Endothelial cell of umbilical vein (primary cell): ENCODE measurements at regions not wholly inside any gene's neighbourhood (a gene's known extent, or its start where the extent isn't known, plus 50 kb on each side); places are given as distances from the start of the nearest gene placed in this dataset.

Experiments
- BruUV-seq: library from RNA; stranded (reverse); fragments of 400-500 nt; replicated peaks from 2 replicates; lab custom pipeline; 2021; lab: Mats Ljungman, UMichigan
- CTCF ChIA-PET: fragments of 300-600, 350-600 bp; sonication (Branson Sonifier 250); formaldehyde crosslinking; loops from one replicate; lab custom pipeline; 2021; ENCODE audit warnings: antibody characterized with exemption, inconsistent platforms; lab: Charles Lee
- POLR2A ChIA-PET: fragments of 300-600, 350-600 bp; sonication (Branson Sonifier 250); formaldehyde crosslinking; loops from one replicate; lab custom pipeline; 2021; ENCODE audit warnings: antibody characterized with exemption, inconsistent platforms; lab: Charles Lee
- DNase-seq: peaks from one replicate; pipeline ENCODE4 v3.0.0-alpha.2; 2011; ENCODE audit warnings: low read depth, low spot score
- FAIRE-seq: peaks from 2 replicates; lab custom pipeline; 2011; peaks lifted over from hg19 to GRCh38; lab: Jason Lieb, UNC
- H2AFZ ChIP-seq: 2 replicates; pipeline ENCODE4 v1.6.0; 2012; ENCODE audit warnings: low read depth, low read length, control low read depth, inconsistent platforms
- H3K27ac ChIP-seq: 2 replicates; pipeline ENCODE4 v1.5.1; 2011; ENCODE audit warnings: low read depth, mild to moderate bottlenecking, control low read depth, low read length, moderate library complexity; ENCODE audit not compliant: insufficient read depth
- H3K27me3 ChIP-seq, 2 experiments: 2 replicates each; pipeline versions ENCODE4 v1.6.0 to v1.6.1; 2011; ENCODE audit warnings: low read length in 2 of 2, mixed read lengths in 1 of 2; ENCODE audit not compliant: control insufficient read depth in 2 of 2, insufficient read depth in 2 of 2
- H3K36me3 ChIP-seq, 2 experiments: 2 replicates in 1 of 2; 3 replicates in 1 of 2; pipeline ENCODE4 v1.5.1; 2011; ENCODE audit warnings: low read length in 2 of 2, mild to moderate bottlenecking in 1 of 2, moderate library complexity in 1 of 2; ENCODE audit not compliant: control insufficient read depth in 2 of 2, insufficient read depth in 2 of 2; ENCODE audit errors: extremely low read depth in 1 of 2
- H3K4me1 ChIP-seq: 3 replicates; pipeline ENCODE4 v1.5.1; 2011; ENCODE audit warnings: mild to moderate bottlenecking, low read length; ENCODE audit not compliant: control insufficient read depth, insufficient read depth; ENCODE audit errors: extremely low read depth
- H3K4me2 ChIP-seq: 2 replicates; pipeline ENCODE4 v1.6.1; 2011; ENCODE audit warnings: low read length, control low read depth, mixed read lengths; ENCODE audit not compliant: insufficient read depth
- H3K4me3 ChIP-seq, 3 experiments: fragments of 200-600 bp in 1 of 3; sonication (generic), shearing (Covaris generic) in 1 of 3; replicated peaks in 1 of 3; 2 replicates each; pipeline ENCODE4 v1.5.1; 2011 to 2016; ENCODE audit warnings: control low read depth in 3 of 3, low read length in 3 of 3, mild to moderate bottlenecking in 2 of 3, inconsistent platforms in 1 of 3, low read depth in 1 of 3, moderate library complexity in 1 of 3; ENCODE audit not compliant: insufficient read depth in 1 of 3
- H3K79me2 ChIP-seq: 2 replicates; pipeline ENCODE4 v1.6.0; 2012; ENCODE audit warnings: low read length, inconsistent platforms; ENCODE audit not compliant: control insufficient read depth, insufficient read depth
- H3K9ac ChIP-seq: replicated peaks from 2 replicates; pipeline ENCODE3; 2011; ENCODE audit warnings: low read length, control low read depth; ENCODE audit not compliant: insufficient read depth; ENCODE audit errors: extremely low read depth
- H3K9me1 ChIP-seq: replicated peaks from 3 replicates; pipeline ENCODE4 v1.6.0; 2011; ENCODE audit warnings: mild to moderate bottlenecking, low read length; ENCODE audit not compliant: control insufficient read depth, insufficient read depth; ENCODE audit errors: extremely low read depth
- H3K9me3 ChIP-seq: replicated peaks from 2 replicates; pipeline ENCODE4 v1.5.1; 2012; ENCODE audit warnings: low read length, inconsistent platforms; ENCODE audit not compliant: control insufficient read depth, insufficient read depth
- H4K20me1 ChIP-seq: replicated peaks from 2 replicates; pipeline ENCODE3; 2011; ENCODE audit warnings: mild to moderate bottlenecking, low read length; ENCODE audit not compliant: control insufficient read depth, insufficient read depth; ENCODE audit errors: extremely low read depth
- EZH2 ChIP-seq: IDR thresholded peaks from 2 replicates; pipeline ENCODE4 v1.6.1; 2012; ENCODE audit warnings: borderline replicate concordance, low read depth, mild to moderate bottlenecking, moderate library complexity, low read length, inconsistent platforms; ENCODE audit not compliant: severe bottlenecking
- FOS ChIP-seq: IDR thresholded peaks from 2 replicates; pipeline ENCODE4 v1.6.1; 2011; ENCODE audit warnings: mild to moderate bottlenecking, low read length, moderate library complexity, borderline replicate concordance; ENCODE audit not compliant: insufficient read depth
- GATA2 ChIP-seq: IDR thresholded peaks from 2 replicates; pipeline ENCODE4 v1.7.0; 2011; ENCODE audit warnings: low read depth, mild to moderate bottlenecking, moderate library complexity, mixed read lengths, low read length; ENCODE audit not compliant: insufficient read length, insufficient read depth
- JUN ChIP-seq: IDR thresholded peaks from 2 replicates; pipeline ENCODE4 v1.6.1; 2011; ENCODE audit warnings: borderline replicate concordance, low read depth; ENCODE audit not compliant: insufficient read length, insufficient read depth
- MYC ChIP-seq: IDR thresholded peaks from one replicate; pipeline ENCODE4 v1.6.1; 2011; ENCODE audit warnings: mild to moderate bottlenecking, low read depth, low read length
- POLR2A ChIP-seq: IDR thresholded peaks from 2 replicates; pipeline ENCODE4 v1.6.1; 2012; ENCODE audit warnings: low read depth, mild to moderate bottlenecking, control low read depth, low read length
- POLR2AphosphoS5 ChIP-seq: IDR thresholded peaks from 2 replicates; pipeline ENCODE4 v1.6.1; 2012; ENCODE audit warnings: low read depth, mild to moderate bottlenecking, control low read depth, low read length, moderate library complexity; ENCODE audit not compliant: insufficient read depth
- dilution Hi-C: fragments of 300-500 bp; cut with MboI; formaldehyde crosslinking; loops from one replicate; pipeline ENCODE4 v1.15.0; 2019; ENCODE audit warnings: low sequenced_read_pairs; ENCODE audit not compliant: extremely low pct_ligation_motif_present
- intact Hi-C: fragments of 100-400 bp; cut with micrococcal nuclease; formaldehyde crosslinking; loops from one replicate; pipeline ENCODE4 v1.10.0; 2022
- TF ChIP-seq, protein P1 (sequence below), 2 donors: IDR thresholded peaks; 1 replicate in 1 of 2; 2 replicates in 1 of 2; pipeline ENCODE4 v1.5.1; 2011; ENCODE audit warnings: low read length in 2 of 2, mild to moderate bottlenecking in 2 of 2, moderate library complexity in 2 of 2, control low read depth in 1 of 2, inconsistent platforms in 1 of 2, low read depth in 1 of 2; ENCODE audit not compliant: insufficient read depth in 1 of 2; ENCODE audit errors: extremely low read depth in 1 of 2
- TF ChIP-seq, protein P2 (sequence below): IDR thresholded peaks from 2 replicates; pipeline ENCODE4 v1.6.1; 2011; ENCODE audit not compliant: insufficient read depth, insufficient read length

DNA sequence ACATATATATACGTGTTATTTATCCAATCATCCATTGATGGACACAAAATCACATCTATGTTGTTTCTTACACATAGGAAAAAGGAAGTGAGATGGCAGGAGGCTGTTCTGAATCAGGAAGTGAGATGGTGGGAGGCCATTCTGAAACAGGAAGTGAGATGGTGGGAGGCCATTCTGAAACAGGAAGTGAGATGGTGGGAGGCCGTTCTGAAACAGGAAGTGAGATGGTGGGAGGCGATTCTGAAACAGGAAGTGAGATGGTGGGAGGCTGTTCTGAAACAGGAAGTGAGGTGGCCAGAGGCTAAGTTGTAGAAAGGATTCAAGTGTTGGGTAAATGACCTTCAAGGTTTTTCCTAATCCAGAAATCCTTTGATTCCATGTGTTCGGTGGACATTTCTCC is 921.5 kb downstream of the TYW1 start:
- H3K4me1 ChIP-seq = no peaks in the 10 kb centered on the region
- H3K4me3 ChIP-seq = no peak overlapping the region
- H3K9ac ChIP-seq = no peak overlapping the region
- H3K36me3 ChIP-seq = no peaks in the 10 kb centered on the region
- H3K27me3 ChIP-seq = no peaks in the 10 kb centered on the region
- intact Hi-C loops = no loop called here
- H3K9me3 ChIP-seq = no peaks in the 10 kb centered on the region
- DNase-seq (no peak), FAIRE-seq (no peak)
- H3K79me2 ChIP-seq = no peaks in the 10 kb centered on the region
- ChIA-PET CTCF (no interaction called here), POLR2A (no interaction called here)
- H4K20me1 ChIP-seq = no peaks in the 10 kb centered on the region
- H3K4me2 ChIP-seq = no peak overlapping the region
- no peak overlapping the region for H2AFZ ChIP-seq
- TF ChIP-seq, protein P1, sequence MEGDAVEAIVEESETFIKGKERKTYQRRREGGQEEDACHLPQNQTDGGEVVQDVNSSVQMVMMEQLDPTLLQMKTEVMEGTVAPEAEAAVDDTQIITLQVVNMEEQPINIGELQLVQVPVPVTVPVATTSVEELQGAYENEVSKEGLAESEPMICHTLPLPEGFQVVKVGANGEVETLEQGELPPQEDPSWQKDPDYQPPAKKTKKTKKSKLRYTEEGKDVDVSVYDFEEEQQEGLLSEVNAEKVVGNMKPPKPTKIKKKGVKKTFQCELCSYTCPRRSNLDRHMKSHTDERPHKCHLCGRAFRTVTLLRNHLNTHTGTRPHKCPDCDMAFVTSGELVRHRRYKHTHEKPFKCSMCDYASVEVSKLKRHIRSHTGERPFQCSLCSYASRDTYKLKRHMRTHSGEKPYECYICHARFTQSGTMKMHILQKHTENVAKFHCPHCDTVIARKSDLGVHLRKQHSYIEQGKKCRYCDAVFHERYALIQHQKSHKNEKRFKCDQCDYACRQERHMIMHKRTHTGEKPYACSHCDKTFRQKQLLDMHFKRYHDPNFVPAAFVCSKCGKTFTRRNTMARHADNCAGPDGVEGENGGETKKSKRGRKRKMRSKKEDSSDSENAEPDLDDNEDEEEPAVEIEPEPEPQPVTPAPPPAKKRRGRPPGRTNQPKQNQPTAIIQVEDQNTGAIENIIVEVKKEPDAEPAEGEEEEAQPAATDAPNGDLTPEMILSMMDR (IDR thresholded peaks at IDR 0.05; ENCODE audit: extremely low read depth in 1 of 2, insufficient read depth in 1 of 2, low read depth in 1 of 2, low read length in 2 of 2) = no peak
- TF ChIP-seq GATA2 = no peak
- no peak for TF ChIP-seq EZH2
- TF ChIP-seq JUN = no peak
- TF ChIP-seq MYC = no peak
- TF ChIP-seq, protein P2, sequence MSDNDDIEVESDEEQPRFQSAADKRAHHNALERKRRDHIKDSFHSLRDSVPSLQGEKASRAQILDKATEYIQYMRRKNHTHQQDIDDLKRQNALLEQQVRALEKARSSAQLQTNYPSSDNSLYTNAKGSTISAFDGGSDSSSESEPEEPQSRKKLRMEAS = no peak
- no peak for TF ChIP-seq POLR2AphosphoS5
- no peak for TF ChIP-seq POLR2A
- no peak for TF ChIP-seq FOS
- dilution Hi-C loops = no loop called here
- H3K9me1 ChIP-seq = no peaks in the 10 kb centered on the region
- H3K27ac ChIP-seq = no peak overlapping the region
- no TSS peak for BruUV-seq
